GM21528 (cell line): ENCODE measurements at regions not wholly inside any gene's neighbourhood (a gene's known extent, or its start where the extent isn't known, plus 50 kb on each side); places are given as distances from the start of the nearest gene placed in this dataset.
"Not testable (repeated sequence)": the region's sequence is repeated elsewhere in the genome, so short reads cannot be mapped to it uniquely, and the experiment has no call there.

ENCODE experiments used
- ATAC-seq: cut with Tn5 transposase; IDR thresholded peaks from one replicate; pipeline ENCODE4 v1.9.1; 2021; ENCODE audit warnings: mild to moderate bottlenecking, moderate library complexity; ENCODE audit not compliant: unreplicated experiment, low FRiP score

DNA sequence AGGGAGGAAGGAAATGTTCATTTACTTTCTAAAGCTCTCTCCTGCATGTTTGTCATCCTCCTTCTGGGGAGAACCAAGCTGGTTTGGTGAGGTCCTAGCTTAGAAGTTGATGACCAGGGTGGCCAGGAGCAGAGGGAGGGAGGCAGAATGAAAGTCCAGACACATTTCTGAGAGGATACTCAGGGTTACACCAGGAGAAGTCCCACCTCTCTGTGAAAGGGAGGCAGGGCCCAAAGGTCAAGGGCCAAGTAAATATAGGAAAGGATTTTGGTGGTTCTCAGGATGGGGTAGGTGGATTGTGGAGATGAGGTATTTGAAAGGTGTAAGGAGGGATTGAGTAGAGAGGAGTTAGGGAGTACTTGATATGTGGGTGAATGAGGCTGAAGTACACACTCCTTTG lies 58.0 kb upstream of the FBXO11 start:
- ATAC-seq = no peak

DNA sequence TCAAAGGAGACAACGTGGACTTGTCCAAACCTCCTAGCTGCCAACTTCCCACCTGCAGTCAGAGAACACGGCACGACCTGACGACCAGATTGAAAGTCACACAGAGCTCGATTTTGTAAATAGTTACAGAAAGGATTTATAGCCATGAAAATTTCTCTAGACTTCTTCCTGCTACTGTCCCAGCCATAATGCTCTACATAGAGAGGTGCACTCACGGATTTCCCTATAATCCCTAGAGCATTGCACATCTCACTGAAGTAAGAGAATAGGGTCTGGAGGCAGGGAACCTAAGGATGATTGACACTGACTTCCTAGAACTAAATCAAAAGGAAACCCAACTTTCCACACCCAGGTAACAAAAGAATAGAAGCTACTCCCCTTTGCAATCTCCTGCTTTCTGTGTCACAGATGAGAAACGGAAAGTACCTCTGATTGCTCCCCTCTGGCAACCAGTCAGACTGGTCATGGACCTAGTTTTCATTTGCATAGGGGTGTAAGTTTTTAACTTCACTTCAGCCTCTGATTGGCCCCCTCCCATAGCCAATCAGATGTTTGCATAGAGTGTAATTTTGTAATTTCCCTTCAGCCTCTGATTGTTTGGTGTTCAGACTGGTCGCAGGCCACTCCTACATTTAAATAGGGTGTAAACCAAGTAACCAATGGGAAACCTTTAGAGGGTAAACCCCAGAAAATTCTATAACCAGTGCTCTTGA lies 58.6 kb upstream of the FBXO11 start:
- ATAC-seq = no peak

DNA sequence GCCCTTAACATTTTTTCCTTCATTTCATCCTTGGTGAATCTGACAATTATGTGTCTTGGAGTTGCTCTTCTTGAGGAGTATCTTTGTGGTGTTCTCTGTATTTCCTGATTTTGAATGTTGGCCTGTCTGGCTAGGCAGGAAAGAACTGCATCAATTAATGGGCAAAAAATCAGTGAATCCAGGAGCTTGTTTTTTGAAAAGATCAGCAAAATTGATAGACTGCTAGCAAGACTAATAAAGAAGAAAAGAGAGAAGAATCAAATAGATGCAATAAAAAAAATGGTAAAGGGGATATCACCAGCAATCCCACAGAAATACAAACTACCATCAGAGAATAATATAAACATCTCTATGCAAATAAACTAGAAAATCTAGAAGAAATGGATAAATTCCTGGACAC lies 70.4 kb upstream of the FBXO11 start:
- not testable (repeated sequence) for ATAC-seq

DNA sequence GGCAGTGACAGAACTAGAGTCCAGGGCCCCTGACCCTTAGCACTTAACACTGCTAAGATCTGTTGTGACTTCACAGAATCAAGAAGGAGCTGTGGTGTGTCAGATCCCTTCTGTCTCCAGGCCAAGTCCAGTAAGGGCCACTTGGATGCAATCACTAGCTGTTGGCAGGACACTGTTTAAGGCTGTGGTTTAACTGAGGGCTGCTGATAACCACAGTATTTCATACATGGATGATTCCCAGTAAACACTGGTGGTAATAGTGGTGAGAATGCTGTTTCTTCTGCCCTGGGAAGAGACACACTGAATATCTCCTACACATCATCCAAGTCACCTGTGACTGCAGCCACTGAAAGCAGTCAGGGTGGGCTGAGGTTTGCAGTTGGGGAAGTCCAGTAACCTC lies 77.7 kb upstream of the FBXO11 start:
- ATAC-seq = no peak

DNA sequence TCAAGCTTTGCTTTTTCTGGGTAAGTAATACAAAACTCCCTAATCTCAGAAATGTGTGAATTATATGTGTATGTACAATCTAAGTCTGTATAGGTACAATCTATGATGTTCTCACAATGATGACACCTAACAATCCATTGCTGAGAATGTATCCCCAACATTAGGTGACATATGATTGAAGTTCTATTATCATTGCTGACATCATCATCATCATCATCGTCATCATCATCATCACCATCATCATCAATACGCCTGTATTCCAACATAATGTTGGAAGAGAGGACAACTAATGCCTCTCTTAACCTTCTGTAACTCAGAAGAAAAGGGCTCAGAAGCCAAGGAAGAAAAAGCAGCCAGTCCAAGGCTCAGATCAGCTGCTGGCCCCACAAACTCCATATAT lies 84.2 kb upstream of the FBXO11 start:
- ATAC-seq = no peak

GRCh38 chr2:47992671-47993070 lies 86.4 kb upstream of the FBXO11 start:
- no peak for ATAC-seq

GRCh38 chr2:47996808-47997207 lies 90.5 kb upstream of the FBXO11 start:
- ATAC-seq = no peak

DNA sequence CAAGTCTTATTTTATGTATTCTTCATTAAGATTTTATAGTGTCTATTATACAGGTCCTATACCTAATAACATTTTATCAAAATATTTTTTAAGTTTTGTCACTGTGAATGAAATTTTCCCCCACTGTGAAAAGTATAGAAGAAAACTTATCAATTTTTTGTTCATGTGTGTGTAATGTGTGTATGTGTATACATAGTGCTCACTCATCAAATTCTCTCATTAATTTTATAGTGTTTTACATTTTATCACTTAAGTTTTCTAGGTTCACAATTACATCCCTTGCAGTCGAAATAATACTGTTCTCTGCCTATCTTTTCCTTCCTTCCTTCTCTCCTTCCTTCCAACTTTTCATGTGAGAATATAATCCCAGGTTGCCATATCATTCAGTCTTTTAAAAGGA lies 93.2 kb upstream of the FBXO11 start:
- ATAC-seq = no peak

- no peak for ATAC-seq
Observed at GRCh38 chr2:48001498-48001897, 95.2 kb upstream of the FBXO11 start.

DNA sequence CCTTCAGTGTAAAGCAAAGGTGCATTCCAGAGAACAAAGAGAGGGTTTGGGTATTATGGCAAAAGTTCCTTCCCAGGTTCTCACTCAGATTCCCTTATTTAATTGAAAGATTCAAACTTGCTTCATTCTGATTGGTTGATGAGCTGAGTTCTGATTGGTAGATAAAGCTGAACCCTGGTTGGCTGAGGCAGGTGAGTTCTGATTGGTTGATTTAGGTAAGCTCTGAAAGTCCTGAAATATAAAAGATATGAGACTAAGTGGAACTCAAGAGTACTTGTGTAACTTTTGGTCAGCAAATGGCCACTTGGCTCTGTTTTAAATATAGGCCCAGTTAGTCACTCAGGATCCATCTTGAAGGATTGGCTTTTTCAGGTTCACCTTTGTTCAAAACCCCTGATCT lies 99.8 kb upstream of the FBXO11 start:
- ATAC-seq = no peak

- ATAC-seq = no peak
Observed at GRCh38 chr2:48007699-48008268, 101.5 kb upstream of the FBXO11 start.

DNA sequence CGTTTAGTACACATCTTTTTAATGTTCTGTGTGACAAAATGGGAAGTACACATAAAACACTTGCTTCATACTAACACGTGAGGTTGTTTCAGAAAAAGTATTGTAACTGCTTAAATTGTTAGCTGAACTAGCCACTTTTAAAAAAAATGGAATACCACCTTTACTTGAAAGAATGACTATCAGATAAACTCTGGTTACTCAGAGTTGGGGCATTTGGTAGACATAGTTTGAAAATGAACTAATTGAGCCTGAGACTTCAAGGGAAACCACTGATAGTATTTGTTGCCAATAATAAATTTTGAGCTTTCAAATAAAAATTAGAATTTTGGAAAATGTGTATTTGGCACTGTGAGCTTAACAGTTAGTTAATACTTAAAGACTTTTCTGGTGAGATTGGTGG lies 103.0 kb upstream of the FBXO11 start:
- no peak for ATAC-seq

- ATAC-seq = no peak
Observed at GRCh38 chr2:48015421-48015820, 109.1 kb upstream of the FBXO11 start.

- no peak for ATAC-seq
Observed at GRCh38 chr2:48016225-48017019, 110.1 kb upstream of the FBXO11 start.

GRCh38 chr2:48017136-48017535 lies 110.8 kb upstream of the FBXO11 start:
- ATAC-seq = no peak

GRCh38 chr2:48018480-48018879 lies 112.2 kb upstream of the FBXO11 start:
- ATAC-seq = no peak

DNA sequence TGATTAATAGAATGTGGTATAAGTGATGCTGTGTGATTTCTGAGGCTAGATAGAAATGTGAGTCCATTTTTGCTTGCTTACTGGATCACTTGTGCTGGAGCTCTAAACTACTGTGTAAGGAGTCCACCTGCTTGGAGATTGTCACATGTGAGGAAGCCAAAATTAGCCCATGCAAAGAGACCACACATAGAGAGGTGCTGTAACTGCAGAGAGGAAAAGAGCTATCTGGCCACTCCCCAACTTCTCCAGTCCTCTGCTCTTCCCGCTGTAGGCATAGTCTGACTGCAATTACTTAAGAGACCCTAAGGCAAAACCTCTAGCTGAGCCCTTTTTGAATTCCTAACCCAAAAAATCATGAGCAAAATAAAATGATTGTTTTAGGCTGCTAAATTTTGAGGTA lies 120.6 kb upstream of the FBXO11 start:
- no peak for ATAC-seq

GRCh38 chr2:48032765-48033164 lies 126.5 kb upstream of the FBXO11 start:
- no peak for ATAC-seq

- ATAC-seq = no peak
Observed at GRCh38 chr2:48034295-48034694, 128.0 kb upstream of the FBXO11 start.

DNA sequence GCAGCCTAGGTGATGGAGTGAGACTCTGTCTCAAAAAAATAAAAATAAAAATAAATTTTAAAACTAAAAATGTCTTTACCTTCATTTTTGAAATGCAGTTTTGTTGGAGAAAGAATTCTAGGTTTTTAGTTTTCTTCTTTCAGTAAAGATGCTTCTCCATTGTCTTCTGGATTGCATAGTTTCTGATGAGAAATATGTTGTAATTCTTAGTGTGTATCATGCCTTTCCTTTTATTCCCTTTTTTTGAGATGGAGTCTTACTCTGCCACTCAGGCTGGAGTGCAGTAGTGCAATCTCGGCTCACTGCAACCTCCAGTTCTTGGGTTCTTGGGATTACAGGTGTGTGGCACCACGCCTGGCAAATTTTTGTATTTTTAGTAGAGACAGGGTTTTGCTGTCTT lies 130.0 kb upstream of the FBXO11 start:
- ATAC-seq = no peak

DNA sequence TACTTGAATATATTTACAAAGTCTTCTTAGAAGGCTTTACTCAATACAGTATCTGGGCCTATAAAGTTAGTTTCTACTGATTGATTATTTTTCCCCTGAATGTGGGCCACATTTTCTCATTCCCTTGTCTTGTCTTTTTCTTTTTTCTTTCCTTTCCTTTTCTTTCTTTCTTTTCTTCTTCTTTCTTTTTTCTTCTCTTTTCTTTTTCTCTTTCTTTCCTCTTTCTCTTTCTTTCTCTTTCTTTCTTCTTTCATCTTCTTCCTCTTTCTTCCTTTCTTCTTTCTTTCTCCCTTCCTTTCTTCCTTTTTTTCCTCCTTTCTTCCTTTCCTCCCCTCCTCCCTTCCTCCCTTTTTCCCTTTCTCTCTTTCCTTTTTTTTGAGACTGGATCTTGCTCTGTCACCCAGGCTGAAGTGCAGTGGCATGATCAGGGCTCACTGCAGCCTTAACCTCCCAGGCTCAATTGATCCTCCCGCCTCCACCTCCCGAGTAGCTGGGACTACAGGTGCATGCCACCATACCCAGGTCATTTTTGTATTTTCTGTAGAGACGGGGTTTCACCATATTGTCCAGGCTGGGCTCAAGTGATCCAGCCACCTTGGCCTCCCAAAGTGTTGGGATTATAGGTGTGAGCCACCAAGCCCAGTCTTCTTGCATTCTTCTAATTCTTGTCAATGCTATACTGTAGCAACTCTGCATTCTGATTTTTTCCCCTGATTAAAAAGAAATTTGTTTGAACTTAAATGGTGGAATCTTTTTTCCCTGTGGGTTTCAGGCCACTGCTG lies 133.1 kb upstream of the FBXO11 start:
- ATAC-seq = no peak
